ENCODE measurements at regions not wholly inside any gene's neighbourhood (a gene's known extent, or its start where the extent isn't known, plus 50 kb on each side); places are given as distances from the start of the nearest gene placed in this dataset.
"Not testable (repeated sequence)": the region's sequence is repeated elsewhere in the genome, so short reads cannot be mapped to it uniquely, and the experiment has no call there.

DNA sequence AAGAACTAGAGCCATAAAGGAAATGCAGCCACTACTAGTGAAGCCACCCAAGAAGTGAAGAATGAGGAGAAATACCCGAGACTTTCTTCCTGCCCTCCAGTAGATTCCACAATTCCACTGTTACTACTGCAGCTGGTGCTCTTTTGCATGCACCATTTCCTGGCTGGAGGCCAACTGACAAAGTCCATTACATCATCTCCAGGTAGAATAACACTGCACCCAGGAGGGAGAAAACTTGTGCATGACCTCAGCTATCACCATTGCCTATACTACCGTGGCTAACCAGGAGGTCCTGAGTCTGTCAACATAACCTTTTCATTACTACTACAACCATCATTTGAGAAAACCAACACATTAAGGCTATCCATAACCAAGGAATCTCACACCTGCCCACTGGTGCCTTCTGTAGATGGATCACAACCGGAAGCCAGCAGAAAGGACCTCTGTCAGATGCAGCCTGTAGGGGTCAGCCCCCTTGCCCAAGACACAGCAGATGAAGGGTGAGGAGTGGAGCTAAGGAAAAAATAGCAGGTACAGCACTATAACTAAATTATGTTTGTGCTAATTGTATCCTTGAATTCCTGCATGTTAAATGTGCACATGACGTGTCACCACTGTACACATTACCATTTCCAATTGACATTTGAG is 200.8 kb upstream of the C2CD4B start:
- no peak for DNase-seq (ENCODE audit: low read depth in 2 of 2)

DNA sequence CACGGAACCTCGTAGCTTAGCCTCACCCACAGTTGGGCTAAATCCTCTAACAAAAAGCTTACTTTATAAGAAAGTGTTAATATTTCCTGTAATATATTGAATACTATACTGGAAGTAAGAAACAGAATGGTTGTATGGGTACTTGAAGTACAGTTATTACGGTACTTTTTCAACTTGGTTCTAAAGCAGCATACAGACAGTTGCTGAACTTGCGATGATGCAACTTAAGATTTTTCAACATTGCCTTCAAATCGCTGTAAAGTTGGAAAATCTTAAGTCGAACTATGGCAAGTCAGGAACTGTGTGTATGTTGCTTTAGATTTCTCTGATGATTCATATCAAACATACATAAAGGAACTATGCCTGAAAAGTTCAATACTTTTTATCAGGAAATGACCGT is 204.4 kb upstream of the C2CD4B start:
- DNase-seq (ENCODE audit: low read depth in 2 of 2) = no peak

DNA sequence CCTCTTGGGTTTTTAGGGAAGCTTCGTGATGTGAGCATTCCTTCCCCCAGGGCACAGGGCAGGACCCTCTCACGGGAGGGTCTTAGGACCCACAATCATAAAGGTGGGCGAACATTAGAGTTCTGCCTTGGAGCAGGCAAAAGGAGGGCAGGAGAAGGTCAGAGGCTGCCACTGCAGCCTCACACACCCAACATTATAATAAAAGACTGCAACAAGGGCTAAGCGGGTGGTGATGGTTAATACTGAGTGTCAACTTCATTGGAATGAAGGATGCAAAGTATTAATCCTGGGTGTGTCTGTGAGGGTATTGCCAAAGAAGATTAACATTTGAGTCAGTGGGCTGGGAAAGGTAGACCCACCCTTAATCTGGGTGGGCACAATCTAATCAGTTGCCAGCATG is 206.6 kb upstream of the C2CD4B start:
- DNase-seq (ENCODE audit: low read depth in 2 of 2) = not testable (repeated sequence)

DNA sequence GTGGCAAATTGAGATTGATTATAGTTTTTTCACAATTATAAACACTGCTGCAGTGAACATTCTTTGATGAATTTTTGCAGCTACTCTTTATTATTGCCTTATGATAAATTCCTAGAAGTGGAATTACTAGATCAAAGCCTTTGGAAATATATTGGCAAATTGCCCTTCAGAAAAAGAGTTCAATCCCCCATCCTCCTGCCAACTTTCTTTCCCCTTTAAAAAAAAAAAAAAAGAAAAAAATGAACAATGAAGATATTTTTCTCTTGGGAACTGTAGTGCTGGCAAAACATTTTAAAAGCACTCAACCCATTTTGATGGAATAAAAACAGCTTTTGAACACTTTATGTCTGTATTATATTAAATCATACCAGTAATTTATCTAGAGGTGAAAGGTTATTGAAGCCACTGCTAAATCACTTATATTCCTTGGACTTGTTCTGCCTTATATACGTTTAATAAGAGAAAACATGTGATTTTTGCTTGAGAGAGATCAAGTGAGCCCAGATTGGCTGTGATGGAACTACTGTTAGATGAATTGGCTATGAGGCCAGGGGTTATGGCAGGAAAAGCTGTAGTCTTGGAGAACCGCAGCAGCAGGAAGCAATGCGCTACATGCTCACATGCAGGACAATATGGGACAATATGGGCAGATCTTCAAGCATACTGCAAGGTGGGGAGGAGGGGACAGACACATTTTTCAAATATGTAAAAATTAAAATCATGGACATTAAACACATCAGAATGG is 212.8 kb upstream of the C2CD4B start:
- no peak for DNase-seq (ENCODE audit: low read depth in 2 of 2)

DNA sequence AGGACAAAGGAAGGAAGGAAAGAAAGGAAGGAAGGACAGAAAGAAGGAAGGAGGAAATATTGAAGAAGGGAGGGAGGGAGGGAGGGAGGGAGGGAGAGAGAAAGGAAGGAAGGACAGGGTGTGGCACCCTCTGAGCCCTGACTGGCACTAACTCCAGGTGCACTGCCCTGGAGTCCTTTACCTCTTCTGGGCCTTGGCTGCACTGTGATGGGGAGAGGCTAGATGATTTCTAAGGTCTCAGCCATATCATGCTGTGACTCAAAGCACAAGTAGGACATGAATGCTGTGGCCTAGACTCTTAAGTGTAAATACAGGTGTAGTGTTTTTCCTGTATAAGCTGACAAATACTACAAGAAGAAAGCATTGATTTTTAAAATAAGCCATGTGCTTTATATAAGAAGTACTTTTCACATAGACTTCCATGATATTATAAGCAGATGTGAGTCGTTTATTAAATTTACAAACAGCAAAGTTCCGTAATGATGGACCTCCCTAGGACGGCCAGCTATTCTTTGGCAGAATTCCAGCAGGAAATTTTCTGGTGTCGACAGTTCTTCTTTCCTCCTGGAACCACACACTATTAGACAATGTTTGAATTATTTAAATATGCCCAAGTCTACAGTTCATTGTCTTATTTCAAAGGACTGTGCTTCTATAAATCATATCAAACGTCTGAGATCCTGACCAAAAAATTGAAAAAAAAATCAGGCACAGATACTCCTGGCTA is 213.8 kb upstream of the C2CD4B start:
- DNase-seq (ENCODE audit: low read depth in 2 of 2) = no peak

DNA sequence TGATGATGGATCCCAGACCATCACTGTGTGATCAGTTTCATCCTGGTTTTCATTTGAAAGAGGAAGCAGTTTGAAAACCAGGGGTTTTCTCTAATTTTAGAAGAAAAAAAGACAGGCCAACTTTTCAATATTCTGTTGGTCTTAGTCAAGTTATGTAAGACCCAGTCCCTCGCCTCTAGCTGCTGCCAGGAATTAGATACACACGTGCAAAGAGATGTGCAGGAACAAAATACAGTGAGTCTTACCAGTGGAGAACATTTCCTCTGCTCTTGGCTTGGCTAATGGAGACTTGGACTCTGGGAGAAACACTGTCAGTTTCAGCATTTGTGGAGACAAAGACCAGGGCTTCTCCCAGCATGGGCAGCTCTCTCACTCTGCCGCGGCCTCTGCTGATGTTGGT is 214.9 kb upstream of the C2CD4B start:
- no peak for DNase-seq (ENCODE audit: low read depth in 2 of 2)

DNA sequence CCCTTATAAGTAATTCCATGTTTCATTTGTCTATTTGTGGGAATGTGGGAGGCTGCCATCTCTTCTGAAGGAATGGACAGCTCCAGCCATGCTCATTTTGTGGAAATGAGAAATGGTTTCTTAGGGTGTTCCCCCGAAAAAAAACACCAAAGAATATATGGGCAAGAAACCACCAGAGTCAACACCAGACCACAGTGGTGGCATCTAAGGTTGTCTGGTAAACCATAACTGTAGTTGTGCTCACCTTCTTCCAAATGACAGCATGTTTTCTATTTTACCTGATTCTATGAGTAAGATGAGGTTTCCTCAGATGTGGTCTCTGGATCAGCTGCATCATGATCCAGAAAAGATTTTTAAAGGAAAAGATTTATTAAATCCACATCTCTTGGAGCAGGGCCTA is 217.0 kb upstream of the C2CD4B start:
- no peak for DNase-seq (ENCODE audit: low read depth in 2 of 2)

DNA sequence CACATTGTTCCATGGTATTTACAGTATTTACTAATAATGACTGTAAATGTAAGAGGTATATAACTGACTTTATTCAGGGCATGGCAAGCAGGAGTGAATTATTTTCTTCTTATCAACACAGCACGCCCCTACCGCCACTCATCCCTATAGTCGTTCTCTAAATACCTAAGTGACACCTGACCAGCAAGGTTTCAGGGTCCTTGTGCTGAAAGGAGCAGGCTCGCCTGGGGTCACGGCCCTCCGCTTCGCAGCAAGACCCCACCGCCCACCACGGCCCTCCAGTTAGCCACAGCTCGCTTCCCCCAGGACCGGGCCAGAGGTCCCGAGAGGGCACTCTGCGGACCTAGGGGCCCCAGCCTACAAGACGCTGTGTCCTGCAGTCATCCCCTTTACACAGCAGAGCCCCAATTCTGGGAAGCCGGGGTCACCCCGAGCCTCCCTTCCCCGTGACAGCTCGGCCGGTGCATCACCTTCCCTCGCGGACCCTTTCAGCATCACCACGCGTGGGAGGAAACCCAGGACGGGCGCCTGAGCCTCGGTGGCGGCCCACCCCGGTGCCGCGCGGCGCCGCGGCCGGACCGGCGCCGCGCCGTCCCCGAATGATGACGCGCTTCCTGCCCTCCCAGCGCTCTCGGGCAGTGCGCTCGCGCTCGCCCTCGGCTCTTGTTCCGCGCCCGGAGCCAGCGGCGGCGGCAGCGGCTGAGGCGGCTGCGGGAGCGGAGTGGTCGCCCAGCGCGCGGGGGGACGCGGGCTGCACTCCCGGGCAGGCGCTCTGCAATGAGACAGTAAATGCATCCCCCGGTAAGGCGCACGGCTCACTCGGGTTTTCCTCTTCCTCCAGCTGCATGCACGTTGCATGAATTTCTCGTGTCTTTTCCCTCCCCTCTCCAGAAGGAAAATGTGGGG is 225.1 kb upstream of the C2CD4B start, which contains the start of gene TLN2:
Gene TLN2 (plus strand): TSS at position 666 of the 906 bp plus-strand sequence.
- peak; percentile 56 to 60 for DNase-seq (ENCODE audit: low read depth in 2 of 2)

DNA sequence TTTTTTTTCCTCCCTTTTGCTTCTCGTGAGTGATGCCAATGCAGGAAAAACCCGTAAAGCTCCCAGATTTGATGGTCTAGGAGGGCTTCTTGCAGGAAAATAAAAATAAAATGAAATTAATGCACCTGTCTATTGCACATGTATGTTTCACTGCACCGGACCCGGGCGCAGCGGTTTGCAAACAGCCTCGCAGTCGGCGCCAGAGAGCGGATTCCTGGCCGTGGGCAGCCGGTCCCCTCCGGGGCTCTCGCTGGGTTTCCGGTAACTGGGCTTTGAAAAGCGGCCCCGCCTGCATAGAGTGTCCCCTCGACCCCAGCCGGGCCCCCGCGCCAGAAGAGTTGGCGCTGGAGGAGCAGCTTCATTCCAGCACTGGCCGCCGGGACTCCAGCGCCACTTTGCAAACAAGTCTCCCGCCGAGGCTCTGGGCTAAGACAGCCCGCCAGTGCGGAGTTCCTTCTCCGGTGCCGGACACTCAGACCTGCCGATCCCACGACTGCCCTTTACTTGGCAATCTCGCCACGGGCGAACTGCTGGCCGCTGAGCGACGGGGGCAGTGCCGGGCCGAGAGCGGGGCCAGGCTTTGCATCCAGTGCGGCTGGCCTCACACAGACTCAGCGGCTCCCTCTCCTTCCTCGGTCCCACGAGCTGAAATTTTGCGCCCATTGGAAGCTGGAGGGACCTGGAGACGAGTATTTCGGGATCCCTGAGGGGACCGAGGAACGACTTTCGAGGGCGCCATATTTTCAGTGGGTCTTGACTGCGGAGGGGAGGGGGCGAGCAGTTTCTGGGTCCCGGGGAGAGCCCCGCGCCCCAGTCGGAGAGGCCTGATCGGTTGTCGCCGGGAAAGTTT is 225.9 kb upstream of the C2CD4B start:
- DNase-seq (ENCODE audit: low read depth in 2 of 2) = no peak

DNA sequence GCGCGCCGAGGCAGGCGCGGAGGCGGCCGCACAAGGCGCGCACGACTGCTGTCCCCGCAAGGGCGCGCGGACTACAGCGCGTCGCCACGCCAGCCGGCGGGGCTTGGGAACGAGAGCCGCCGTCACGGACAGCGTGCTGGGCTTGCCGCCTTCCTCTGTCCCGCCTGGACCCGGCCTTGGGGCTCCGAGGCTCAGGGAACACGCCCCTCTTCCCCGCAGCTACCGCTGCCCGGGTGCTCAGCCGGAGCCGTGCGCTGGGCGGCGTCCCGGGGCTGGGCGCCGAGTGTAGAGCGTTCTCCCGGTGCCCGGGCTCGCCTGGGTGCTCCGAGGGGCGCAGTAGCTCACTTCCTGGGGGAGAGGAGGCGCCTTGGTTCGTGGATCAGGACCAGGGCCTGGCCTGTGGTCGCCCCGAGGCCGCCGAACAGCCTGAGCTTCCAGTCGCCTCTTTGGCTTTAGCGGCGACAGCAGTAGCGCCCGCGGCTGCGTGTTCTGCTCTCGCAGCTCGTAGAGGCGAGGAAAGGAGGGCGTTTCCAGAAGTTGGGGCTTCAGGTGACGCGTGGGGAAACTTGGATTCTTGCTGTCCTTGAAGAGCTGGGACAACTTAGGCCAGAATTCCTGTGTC is 226.7 kb upstream of the C2CD4B start:
- DNase-seq (ENCODE audit: low read depth in 2 of 2) = no peak

DNA sequence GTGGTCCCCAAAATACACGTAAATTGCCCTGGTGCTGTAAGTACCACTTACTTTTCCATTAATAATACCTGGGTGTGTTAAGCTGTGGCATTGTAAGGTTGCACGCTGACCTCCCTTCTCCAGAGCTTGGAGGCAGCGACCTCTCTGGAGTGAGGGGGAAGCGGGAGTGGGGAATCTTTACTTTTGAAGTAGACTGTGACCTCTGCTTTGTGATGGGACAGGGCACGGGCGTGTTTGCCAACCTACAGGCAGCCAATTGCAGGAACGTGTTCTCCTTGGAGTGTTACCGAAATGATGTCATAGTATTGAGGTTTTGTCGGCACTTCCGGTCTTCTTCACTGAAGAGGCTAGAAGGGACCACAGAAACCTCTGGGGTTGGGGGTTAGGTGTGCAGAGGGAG is 227.3 kb upstream of the C2CD4B start:
- no peak for DNase-seq (ENCODE audit: low read depth in 2 of 2)

DNA sequence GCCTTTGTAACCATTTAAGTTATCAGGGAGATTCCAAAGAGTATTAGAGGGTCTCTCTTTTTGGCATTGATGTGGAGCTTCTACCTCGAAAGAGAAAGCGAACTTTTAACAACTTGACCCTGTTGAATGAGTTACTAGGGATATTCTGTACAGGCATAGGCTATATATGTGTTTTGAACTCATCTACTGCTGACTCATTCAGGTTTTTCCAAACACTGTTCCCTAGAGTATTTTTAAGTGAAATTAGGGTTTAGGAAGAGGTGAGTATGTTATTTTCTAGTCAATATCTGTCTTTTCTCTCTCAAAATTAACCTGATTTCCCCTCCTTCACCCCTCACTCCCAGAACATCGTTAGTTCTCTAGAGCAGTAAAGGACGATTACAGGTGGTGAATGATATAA is 228.1 kb upstream of the C2CD4B start:
- DNase-seq (ENCODE audit: low read depth in 2 of 2) = no peak

DNA sequence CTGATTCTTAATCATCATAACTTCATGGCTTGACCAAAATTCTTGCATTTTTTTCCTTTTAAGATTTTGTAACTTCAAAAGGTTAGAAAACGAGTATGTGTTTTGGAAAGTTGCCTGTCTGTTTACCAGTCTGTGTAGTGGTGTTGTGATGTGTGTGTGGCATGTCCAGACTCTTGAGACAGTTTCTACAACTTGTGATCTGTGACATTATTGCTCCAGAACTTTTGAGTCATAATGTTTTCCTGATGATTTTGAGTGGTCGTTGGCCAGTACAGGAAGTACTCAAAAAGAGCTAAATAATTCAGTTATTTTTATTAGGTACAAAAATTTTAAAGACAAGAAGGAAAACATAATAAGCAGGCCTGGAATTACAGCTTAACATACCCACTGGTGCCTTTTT is 229.0 kb upstream of the C2CD4B start:
- DNase-seq (ENCODE audit: low read depth in 2 of 2) = no peak

DNA sequence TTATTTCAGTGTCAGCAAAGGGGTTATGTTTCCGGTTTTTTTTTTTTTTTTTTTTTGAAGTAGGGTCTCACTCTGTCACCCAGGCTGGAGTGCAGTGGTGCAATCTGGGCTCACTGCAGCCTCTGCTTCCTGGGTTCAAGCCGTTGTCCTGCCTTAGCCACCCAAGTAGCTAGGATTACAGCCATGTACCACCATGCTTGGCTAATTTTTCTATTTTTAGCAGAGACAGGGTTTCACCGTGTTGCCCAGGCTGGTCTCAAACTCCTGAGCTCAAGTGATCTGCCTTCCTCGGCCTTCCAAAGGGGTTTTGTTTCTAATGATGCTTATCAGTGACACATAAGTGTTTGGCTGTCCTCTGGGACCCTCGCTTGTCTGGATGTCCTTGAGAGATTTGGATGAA is 235.7 kb upstream of the C2CD4B start:
- DNase-seq (ENCODE audit: low read depth in 2 of 2) = no peak

DNA sequence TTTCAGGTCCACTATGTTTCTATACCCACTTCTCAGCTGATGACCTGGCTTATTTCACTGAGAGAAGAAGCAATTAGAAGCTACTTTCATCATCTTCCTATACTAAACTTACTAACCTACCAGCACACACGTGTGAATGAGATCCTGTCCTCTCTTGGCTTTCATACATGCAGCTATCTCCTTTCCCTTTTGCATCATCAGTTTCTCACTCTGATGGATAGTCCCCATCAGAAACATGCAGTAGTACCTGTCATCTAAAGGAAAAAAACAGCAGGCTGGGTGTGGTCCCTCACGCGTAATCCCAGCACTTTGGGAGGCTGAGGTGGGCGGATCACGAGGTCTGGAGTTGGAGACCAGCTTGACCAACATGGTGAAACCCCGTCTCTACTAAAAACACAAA is 237.6 kb upstream of the C2CD4B start:
- DNase-seq (ENCODE audit: low read depth in 2 of 2) = no peak

DNA sequence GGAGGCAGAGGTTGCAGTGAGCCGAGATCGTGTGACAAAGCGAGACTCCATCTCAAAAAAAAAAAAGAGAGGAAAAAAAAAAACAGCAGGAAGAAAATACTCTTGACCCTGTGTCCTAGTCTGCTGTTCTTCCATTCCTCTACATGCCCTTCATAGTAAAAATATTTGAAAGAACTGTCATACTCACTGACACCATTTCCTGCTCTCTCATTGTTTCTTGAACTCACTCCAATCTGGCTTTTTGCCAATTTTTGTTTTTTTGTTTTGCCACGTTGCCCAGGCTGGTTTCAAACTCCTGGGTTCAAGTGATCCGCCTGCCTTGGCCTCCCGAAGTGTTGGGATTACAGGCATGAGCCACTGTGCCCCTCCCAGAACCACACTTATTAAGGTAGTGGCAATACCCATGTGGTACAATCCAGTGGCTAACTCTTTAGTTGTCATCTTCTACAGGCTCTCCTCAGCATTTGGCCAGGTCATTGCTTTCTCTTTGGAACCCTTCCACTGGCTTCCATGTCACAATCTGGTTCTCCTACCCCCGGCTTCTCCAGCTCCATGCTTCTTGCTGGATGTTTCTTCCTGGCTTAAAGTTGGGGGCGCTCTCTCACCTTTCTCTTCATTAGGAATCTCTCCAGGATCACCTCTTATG is 238.2 kb upstream of the C2CD4B start:
- DNase-seq (ENCODE audit: low read depth in 2 of 2) = no peak

DNA sequence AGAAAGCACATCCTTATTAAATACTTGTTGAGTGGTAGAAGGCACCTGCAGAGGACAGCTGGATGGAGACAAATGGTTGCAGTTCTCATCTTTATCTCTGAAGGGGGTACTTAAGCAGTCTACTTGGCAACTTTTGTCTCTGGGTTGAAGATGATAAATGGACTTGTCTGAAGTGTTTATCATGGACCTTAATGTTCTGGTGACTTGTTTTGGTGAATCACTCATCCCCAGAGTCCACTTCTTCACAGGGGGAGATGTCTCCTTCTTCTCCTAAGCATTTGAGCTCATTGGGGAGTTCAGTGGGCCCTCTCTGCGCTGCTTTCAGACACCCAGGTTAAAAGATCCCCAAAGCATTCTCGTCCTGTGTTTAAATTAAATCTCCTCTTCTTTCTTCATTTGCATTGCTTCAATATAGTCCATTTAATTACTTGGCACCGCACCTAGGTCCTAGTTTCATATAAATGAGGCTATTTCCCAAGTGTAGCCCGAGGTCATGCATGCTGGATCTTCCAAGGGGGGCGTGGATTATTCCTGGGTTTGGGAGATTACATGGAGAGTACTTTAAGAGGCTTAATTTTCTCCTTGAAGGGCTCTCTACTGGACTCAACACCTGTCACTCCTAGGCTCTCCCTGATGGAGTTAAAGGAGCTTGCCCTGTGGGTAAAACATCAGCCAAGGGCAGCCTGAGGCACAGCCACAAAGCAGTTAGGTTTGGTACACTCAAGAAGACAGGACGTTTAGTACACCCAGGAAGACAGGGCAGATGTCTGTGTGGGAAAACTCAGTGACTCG is 239.3 kb upstream of the C2CD4B start:
- DNase-seq (ENCODE audit: low read depth in 2 of 2) = no peak

DNA sequence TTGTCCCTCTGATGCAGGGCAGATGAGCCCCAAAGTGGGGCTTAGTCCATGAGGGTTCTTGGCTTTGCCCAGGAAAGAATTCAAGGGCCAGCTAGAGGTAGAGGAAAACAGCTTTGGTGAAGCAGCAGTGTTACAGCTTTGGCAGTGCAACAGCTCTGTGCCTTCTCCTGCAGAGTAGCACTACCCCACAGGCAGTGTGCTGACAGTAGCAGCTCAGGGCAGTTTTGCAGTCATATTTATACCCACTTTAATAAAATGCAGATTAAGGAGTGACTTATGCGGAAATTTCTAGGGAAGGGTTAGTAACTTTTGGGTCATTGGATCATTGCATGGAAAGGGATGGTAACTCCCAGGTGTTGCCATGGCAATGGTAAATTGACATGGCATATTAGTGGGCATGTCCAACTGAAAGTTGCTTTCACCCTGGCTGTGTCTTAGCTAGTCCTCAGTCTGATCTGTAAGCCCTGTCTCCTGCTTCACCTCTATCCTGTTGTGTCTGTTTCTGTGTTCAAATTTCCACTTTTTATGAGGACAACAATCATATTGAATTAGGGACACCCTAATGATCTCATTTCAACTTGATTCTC is 241.3 kb upstream of the C2CD4B start:
- DNase-seq (ENCODE audit: low read depth in 2 of 2) = no peak

DNA sequence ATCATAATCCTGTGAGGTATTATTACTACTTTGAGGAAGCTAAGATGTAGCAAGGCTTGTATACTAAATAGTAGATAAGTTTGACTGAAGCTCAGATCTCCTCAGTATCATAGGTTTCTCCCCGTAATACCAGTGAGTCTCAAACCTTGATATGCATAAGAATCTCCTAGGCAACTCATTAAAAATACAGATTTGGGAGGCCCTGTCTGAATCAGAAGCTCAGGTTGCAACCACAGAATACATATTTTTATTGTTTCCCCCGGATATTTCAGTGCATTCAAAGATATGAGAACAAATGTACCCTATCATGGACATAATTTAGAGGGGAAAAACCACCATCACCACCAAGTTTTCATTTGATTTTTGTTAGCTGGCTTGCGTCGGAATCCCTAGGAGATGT is 242.1 kb upstream of the C2CD4B start:
- DNase-seq (ENCODE audit: low read depth in 2 of 2) = no peak
